Superior temporal gyrus (tissue), 1 donor: ENCODE measurements at regions not wholly inside any gene's neighbourhood (a gene's known extent, or its start where the extent isn't known, plus 50 kb on each side); places are given as distances from the start of the nearest gene placed in this dataset.
"Not testable (repeated sequence)": the region's sequence is repeated elsewhere in the genome, so short reads cannot be mapped to it uniquely, and the experiment has no call there.

Source experiments
- DNase-seq: peaks from one replicate; pipeline ENCODE4 v3.0.0-alpha.2; 2016; ENCODE audit errors: extremely low spot score

- DNase-seq = no peak
Measured at GRCh38 chr3:40752492-40752891, 227.7 kb downstream of the ZNF621 start.

- DNase-seq = no peak
Measured at GRCh38 chr3:40753291-40753770, 228.6 kb downstream of the ZNF621 start.

- peak; percentile 43 for DNase-seq
Measured at GRCh38 chr3:40753951-40754350, 229.2 kb downstream of the ZNF621 start.

GRCh38 chr3:40754994-40755393 lies 230.2 kb downstream of the ZNF621 start:
- no peak for DNase-seq

- no peak for DNase-seq
Measured at GRCh38 chr3:40756500-40756899, 231.7 kb downstream of the ZNF621 start.

GRCh38 chr3:40762771-40763170 lies 238.0 kb downstream of the ZNF621 start:
- not testable (repeated sequence) for DNase-seq

GRCh38 chr3:40763807-40764206 lies 239.0 kb downstream of the ZNF621 start:
- DNase-seq = no peak

GRCh38 chr3:40764747-40765146 lies 240.0 kb downstream of the ZNF621 start:
- DNase-seq = no peak

- no peak for DNase-seq
Measured at GRCh38 chr3:40765884-40766283, 241.1 kb downstream of the ZNF621 start.

- no peak for DNase-seq
Measured at GRCh38 chr3:40766396-40766795, 241.6 kb downstream of the ZNF621 start.

GRCh38 chr3:40768046-40768445 lies 243.3 kb downstream of the ZNF621 start:
- no peak for DNase-seq

- DNase-seq = no peak
Measured at GRCh38 chr3:40768536-40768935, 243.8 kb downstream of the ZNF621 start.

- DNase-seq = no peak
Measured at GRCh38 chr3:40770061-40770460, 245.3 kb downstream of the ZNF621 start.

- DNase-seq = no peak
Measured at GRCh38 chr3:40771112-40771511, 246.4 kb downstream of the ZNF621 start.

- DNase-seq = no peak
Measured at GRCh38 chr3:40779039-40779438, 254.3 kb downstream of the ZNF621 start.

- DNase-seq = peak; percentile 89
Measured at GRCh38 chr3:40780291-40780924, 255.6 kb downstream of the ZNF621 start.

GRCh38 chr3:40780925-40781406 lies 256.2 kb downstream of the ZNF621 start:
- DNase-seq = peak; percentile 19

- no peak for DNase-seq
Measured at GRCh38 chr3:40782111-40782721, 257.5 kb downstream of the ZNF621 start.

GRCh38 chr3:40790746-40791145 lies 266.0 kb downstream of the ZNF621 start:
- no peak for DNase-seq

GRCh38 chr3:40793730-40794129 lies 269.0 kb downstream of the ZNF621 start:
- DNase-seq = no peak

- DNase-seq = no peak
Measured at GRCh38 chr3:40800343-40800742, 275.6 kb downstream of the ZNF621 start.

GRCh38 chr3:40801284-40801741 lies 276.6 kb downstream of the ZNF621 start:
- DNase-seq = no peak

GRCh38 chr3:40803311-40803710 lies 278.6 kb downstream of the ZNF621 start:
- no peak for DNase-seq
